HG02678 (cell line): ENCODE measurements at regions not wholly inside any gene's neighbourhood (a gene's known extent, or its start where the extent isn't known, plus 50 kb on each side); places are given as distances from the start of the nearest gene placed in this dataset.

Source experiments
- ATAC-seq: cut with Tn5 transposase; IDR thresholded peaks from one replicate; pipeline ENCODE4 v1.9.1; 2021; ENCODE audit warnings: mild to moderate bottlenecking, moderate library complexity; ENCODE audit not compliant: unreplicated experiment

DNA sequence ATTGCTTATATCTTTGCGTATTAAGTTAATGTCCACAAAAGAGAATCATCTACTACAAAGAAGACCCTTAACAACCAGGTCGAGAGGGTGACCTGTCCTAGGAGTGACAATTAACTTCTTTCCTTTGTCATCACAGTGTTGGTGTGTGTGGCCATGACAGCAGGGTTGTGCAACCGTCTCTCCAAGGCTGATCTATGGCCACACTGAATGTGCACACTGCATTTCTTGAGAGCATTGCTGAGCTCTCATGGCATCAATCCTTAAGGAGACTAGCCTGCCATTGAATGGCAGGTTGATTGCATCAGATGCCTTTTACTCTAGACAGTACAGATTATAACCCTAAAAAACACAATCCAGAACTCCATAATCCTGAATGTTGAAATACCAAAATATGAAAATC is 86.5 kb upstream of the OLFM3 start:
- no peak for ATAC-seq

DNA sequence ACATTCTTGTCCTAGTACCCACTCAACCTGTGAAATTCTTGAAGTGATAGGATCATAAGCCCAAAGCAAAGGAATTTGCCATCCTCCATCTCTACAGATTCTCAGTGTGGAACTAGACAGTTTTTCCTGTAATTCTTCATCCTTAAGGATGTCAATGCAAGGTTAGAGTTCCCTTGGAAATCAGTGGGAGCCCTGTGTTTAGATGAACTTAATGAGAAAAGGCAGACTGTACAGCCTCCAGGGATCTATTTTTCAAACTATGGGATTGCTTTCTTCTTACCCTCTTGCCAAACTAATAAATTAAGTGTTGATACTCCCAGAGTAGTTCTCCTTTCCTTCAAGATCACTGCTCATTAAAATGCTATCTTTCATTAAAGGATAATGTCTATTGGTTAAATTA is 78.1 kb upstream of the OLFM3 start:
- no peak for ATAC-seq

DNA sequence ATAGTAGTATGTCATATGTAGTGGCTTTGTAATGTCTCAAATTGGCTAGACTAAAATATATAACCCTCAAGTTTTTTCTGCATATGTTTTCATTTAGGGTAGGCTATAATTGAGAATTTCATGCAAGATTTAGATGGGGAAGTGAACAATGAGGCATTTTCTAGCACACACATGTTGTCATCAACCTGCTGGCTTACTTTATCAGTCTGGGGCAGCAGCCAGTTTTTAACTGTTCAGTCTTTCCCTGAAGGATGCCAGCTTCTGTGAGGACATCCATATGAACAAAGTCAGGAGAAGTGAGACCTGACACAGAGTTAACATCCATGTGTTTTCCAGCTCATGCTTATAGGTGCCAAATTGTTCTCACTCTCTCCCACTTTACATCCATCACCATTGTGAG is 74.7 kb upstream of the OLFM3 start:
- ATAC-seq = no peak

DNA sequence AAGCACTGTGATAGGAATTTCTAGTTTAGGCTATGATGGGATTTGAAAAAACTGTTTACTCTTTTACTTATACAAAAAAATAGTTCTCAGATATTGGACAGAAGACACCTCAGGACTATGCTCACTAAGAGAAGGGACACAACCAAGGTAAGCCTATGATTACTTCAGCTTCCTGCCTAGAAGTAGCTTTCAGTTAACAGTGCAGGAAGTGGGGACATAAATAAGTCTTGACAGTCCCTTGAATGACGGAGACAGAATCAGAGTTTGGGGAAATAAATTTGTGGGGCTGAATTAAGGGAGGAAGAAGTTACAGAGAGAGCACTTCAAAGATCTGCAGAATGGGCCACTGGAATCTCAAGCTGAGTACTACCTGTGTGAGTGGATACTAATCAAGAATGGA is 53.8 kb upstream of the OLFM3 start:
- no peak for ATAC-seq

- no peak for ATAC-seq
Observed at GRCh38 chr1:102047724-102048123, 51.0 kb upstream of the OLFM3 start.
